Putamen (tissue), 1 donor: ENCODE measurements at regions not wholly inside any gene's neighbourhood (a gene's known extent, or its start where the extent isn't known, plus 50 kb on each side); places are given as distances from the start of the nearest gene placed in this dataset.
"Not testable (repeated sequence)": the region's sequence is repeated elsewhere in the genome, so short reads cannot be mapped to it uniquely, and the experiment has no call there.

Experiments
- DNase-seq: peaks from one replicate; pipeline ENCODE4 v3.0.0-alpha.2; 2016; ENCODE audit warnings: low spot score

GRCh38 chr1:29629814-29630516, 393.6 kb downstream of the PTPRU start:
- DNase-seq, result no peak

GRCh38 chr1:29629401-29629800, 393.1 kb downstream of the PTPRU start:
- no peak for DNase-seq

- no peak for DNase-seq
Measured at GRCh38 chr1:29628190-29628589, 391.9 kb downstream of the PTPRU start.

GRCh38 chr1:29626726-29627125, 390.4 kb downstream of the PTPRU start:
- no peak for DNase-seq

- no peak for DNase-seq
Measured at GRCh38 chr1:29626066-29626465, 389.7 kb downstream of the PTPRU start.

GRCh38 chr1:29625084-29625420, 388.7 kb downstream of the PTPRU start:
- no peak for DNase-seq

- DNase-seq, result no peak
Measured at GRCh38 chr1:29624320-29625083, 388.2 kb downstream of the PTPRU start.

GRCh38 chr1:29623501-29623900, 387.2 kb downstream of the PTPRU start:
- DNase-seq, result no peak

- no peak for DNase-seq
Measured at GRCh38 chr1:29621826-29622435, 385.6 kb downstream of the PTPRU start.

GRCh38 chr1:29620631-29621030, 384.3 kb downstream of the PTPRU start:
- DNase-seq, result no peak

GRCh38 chr1:29607236-29607635, 370.9 kb downstream of the PTPRU start:
- DNase-seq, result no peak

GRCh38 chr1:29604796-29605195, 368.5 kb downstream of the PTPRU start:
- DNase-seq, result not testable (repeated sequence)

- DNase-seq, result no peak
Measured at GRCh38 chr1:29603622-29604021, 367.3 kb downstream of the PTPRU start.

GRCh38 chr1:29602203-29602602, 365.9 kb downstream of the PTPRU start:
- DNase-seq, result no peak

GRCh38 chr1:29601021-29601420, 364.7 kb downstream of the PTPRU start:
- DNase-seq, result no peak

- DNase-seq, result no peak
Measured at GRCh38 chr1:29599826-29600225, 363.5 kb downstream of the PTPRU start.

GRCh38 chr1:29599071-29599470, 362.7 kb downstream of the PTPRU start:
- no peak for DNase-seq

- DNase-seq, result no peak
Measured at GRCh38 chr1:29597861-29598260, 361.5 kb downstream of the PTPRU start.

- DNase-seq, result no peak
Measured at GRCh38 chr1:29593601-29594382, 357.5 kb downstream of the PTPRU start.

GRCh38 chr1:29592731-29593130, 356.4 kb downstream of the PTPRU start:
- no peak for DNase-seq

- DNase-seq, result no peak
Measured at GRCh38 chr1:29592261-29592615, 355.9 kb downstream of the PTPRU start.

GRCh38 chr1:29591601-29592260, 355.4 kb downstream of the PTPRU start:
- no peak for DNase-seq
